B cell (primary cell): ENCODE measurements at regions not wholly inside any gene's neighbourhood (a gene's known extent, or its start where the extent isn't known, plus 50 kb on each side); places are given as distances from the start of the nearest gene placed in this dataset.

Experiments used
- ATAC-seq: fragments of 200-7000 bp; cut with Tn5 transposase; one replicate; pipeline ENCODE4 v1.10.0; 2021; ENCODE audit warnings: low read depth, mild to moderate bottlenecking, moderate number of reproducible peaks, moderate library complexity
- CTCF ChIA-PET: fragments of 350-600 bp; sonication (Branson Sonifier 250); formaldehyde crosslinking; loops from one replicate; lab custom pipeline; 2021; ENCODE audit warnings: antibody characterized with exemption, inconsistent platforms; lab: Charles Lee
- POLR2A ChIA-PET: fragments of 350-600 bp; sonication (Branson Sonifier 250); formaldehyde crosslinking; loops from one replicate; lab custom pipeline; 2021; ENCODE audit warnings: antibody characterized with exemption; lab: Charles Lee
- DNase-seq: peaks from one replicate; pipeline ENCODE4 v3.0.0; 2013
- H2AFZ ChIP-seq: 2 replicates; pipeline ENCODE4 v1.6.1; 2012; ENCODE audit warnings: mild to moderate bottlenecking, low read depth, low read length; ENCODE audit not compliant: insufficient read depth, poor library complexity, severe bottlenecking
- H3K27ac ChIP-seq, 2 donors: 1 replicate in 1 of 2; 2 replicates in 1 of 2; pipeline ENCODE4 v1.5.1; 2012 to 2013; ENCODE audit warnings: low read length in 2 of 2, mild to moderate bottlenecking in 2 of 2, moderate library complexity in 1 of 2
- H3K27me3 ChIP-seq, 4 experiments: fragments of 200-600 bp in 1 of 4; sonication (generic) in 1 of 4; replicated peaks in 1 of 4; 1 replicate in 2 of 4; 2 replicates in 2 of 4; pipeline versions ENCODE4 v1.6.1 to v1.7.0; 2013 to 2016; ENCODE audit warnings: low read length in 3 of 4, mild to moderate bottlenecking in 2 of 4, mixed read lengths in 1 of 4, moderate library complexity in 1 of 4; ENCODE audit not compliant: insufficient read depth in 4 of 4, control insufficient read depth in 3 of 4; ENCODE audit errors: control extremely low read depth in 1 of 4
- H3K36me3 ChIP-seq, 2 experiments: replicated peaks in 1 of 2; 1 replicate in 1 of 2; 2 replicates in 1 of 2; pipeline versions ENCODE4 v1.6.1 to v1.7.1; 2013; ENCODE audit warnings: low read length in 1 of 2; ENCODE audit not compliant: insufficient read depth in 2 of 2, control insufficient read depth in 1 of 2; ENCODE audit errors: control extremely low read depth in 1 of 2, extremely low read depth in 1 of 2
- H3K4me1 ChIP-seq, 2 donors: fragments of 200-600 bp in 1 of 2; sonication (generic) in 1 of 2; 1 replicate in 1 of 2; 2 replicates in 1 of 2; pipeline versions ENCODE4 v1.5.1 to v1.6.1; 2013 to 2017; ENCODE audit warnings: low read length in 2 of 2; ENCODE audit not compliant: control insufficient read depth in 2 of 2, insufficient read depth in 2 of 2
- H3K4me2 ChIP-seq: replicated peaks from 2 replicates; pipeline ENCODE3; 2012; ENCODE audit warnings: mild to moderate bottlenecking, low read depth, low read length; ENCODE audit not compliant: poor library complexity, severe bottlenecking
- H3K4me3 ChIP-seq, 5 experiments: fragments of 200-600 bp in 1 of 5; sonication (generic) in 1 of 5; 1 replicate in 3 of 5; 2 replicates in 2 of 5; pipeline versions ENCODE4 v1.5.1 to v1.7.0; 2011 to 2016; ENCODE audit warnings: low read length in 4 of 5, mild to moderate bottlenecking in 4 of 5, low read depth in 2 of 5, control low read depth in 1 of 5, moderate library complexity in 1 of 5; ENCODE audit not compliant: insufficient read depth in 1 of 5; ENCODE audit errors: control extremely low read depth in 1 of 5, extremely low read depth in 1 of 5
- H3K79me2 ChIP-seq: fragments of 200-600 bp; sonication (generic); one replicate; pipeline ENCODE4 v1.6.0; 2016; ENCODE audit warnings: low read length; ENCODE audit not compliant: control insufficient read depth, insufficient read depth
- H3K9ac ChIP-seq: fragments of 200-600 bp; sonication (generic); 2 replicates; pipeline ENCODE4 v1.6.1; 2017; ENCODE audit warnings: mild to moderate bottlenecking, low read length, moderate library complexity
- H3K9me3 ChIP-seq, 3 donors: one replicate each; pipeline versions ENCODE4 v1.6.1 to v1.7.1; 2013; ENCODE audit warnings: low read length in 2 of 3; ENCODE audit not compliant: control insufficient read depth in 2 of 3, insufficient read depth in 1 of 3; ENCODE audit errors: control extremely low read depth in 1 of 3
- H4K20me1 ChIP-seq: 2 replicates; pipeline ENCODE4 v1.6.0; 2012; ENCODE audit warnings: mild to moderate bottlenecking, low read length; ENCODE audit not compliant: insufficient read depth, control insufficient read depth, poor library complexity, severe bottlenecking
- H3K27ac Mint-ChIP-seq: one replicate; pipeline ENCODE4 v1.8.0; 2021; ENCODE audit warnings: mixed read lengths
- H3K27me3 Mint-ChIP-seq: one replicate; pipeline ENCODE4 v1.8.0; 2021; ENCODE audit warnings: mixed read lengths
- H3K4me1 Mint-ChIP-seq: one replicate; pipeline ENCODE4 v1.8.0; 2021; ENCODE audit warnings: mixed read lengths
- H3K4me3 Mint-ChIP-seq: one replicate; pipeline ENCODE4 v1.8.0; 2021; ENCODE audit warnings: mixed read lengths
- H3K9me3 Mint-ChIP-seq: one replicate; pipeline ENCODE4 v1.8.0; 2022; ENCODE audit warnings: mixed read lengths; ENCODE audit not compliant: insufficient read depth
- EZH2 ChIP-seq: IDR thresholded peaks from 2 replicates; pipeline ENCODE4 v1.6.1; 2012; ENCODE audit warnings: borderline replicate concordance, low read depth, mild to moderate bottlenecking, moderate library complexity, low read length; ENCODE audit not compliant: insufficient read depth, poor library complexity, severe bottlenecking
- WGBS: methylation state at CpG from one replicate; pipeline ENCODE4 v1.1.5; 2013; ENCODE audit warnings: missing lambda C conversion rate; ENCODE audit not compliant: insufficient coverage; 5-methylcytosine and 5-hydroxymethylcytosine counted together
- intact Hi-C: fragments of 100-400 bp; cut with micrococcal nuclease; formaldehyde crosslinking; loops from one replicate; pipeline ENCODE4 v1.10.0; 2022
- TF ChIP-seq, protein P1 (sequence below): fragments of 200-600 bp; IDR thresholded peaks from one replicate; pipeline ENCODE4 v1.8.0; 2022; ENCODE audit warnings: antibody characterized with exemption, mild to moderate bottlenecking

DNA sequence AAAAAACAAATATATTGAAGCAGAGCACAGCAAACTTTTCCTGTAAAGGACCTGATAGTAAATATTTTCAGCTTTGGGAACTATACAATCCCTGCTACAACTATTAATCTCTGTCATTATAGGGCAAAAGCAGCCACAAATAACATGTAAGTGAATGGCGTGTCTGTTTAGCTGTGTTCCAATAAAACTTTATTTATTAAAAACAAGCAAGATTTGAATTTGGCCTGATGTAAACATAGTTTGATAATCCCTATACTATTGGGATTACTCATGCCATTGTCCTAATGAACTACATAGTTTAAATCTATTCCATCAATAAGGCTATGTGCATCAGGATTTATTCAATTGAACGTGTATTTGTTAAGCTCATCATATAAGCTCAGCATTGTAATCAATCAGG, 286.8 kb upstream of the CNTN6 start:
- intact Hi-C loops: no loop called here
- peaks cover 0 to 7% (median 0%) of the 10 kb centered on the region in 3 donors for H3K9me3 ChIP-seq

DNA sequence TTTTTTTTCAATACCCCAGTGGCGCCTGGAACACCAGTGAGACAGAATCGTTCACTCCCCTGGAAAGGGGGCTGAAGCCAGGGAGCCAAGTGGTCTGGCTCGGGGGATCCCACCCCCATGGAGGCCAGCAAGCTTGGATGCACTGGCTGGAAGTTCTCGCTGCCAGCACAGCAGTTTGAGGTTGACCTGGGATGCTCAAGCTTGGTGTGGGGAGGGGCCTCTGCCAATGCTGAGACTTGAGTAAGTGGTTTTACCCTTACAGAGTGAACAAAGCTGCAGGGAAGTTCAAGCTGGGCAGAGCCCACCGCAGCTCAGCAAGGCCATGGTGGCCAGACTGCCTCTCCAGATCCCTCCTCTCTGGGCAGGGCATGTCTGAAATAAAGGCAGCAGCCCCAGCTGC, 276.2 kb upstream of the CNTN6 start:
- no peaks in the 10 kb centered on the region for H3K79me2 ChIP-seq
- no peaks in the 10 kb centered on the region for H3K36me3 ChIP-seq
- Mint-ChIP-seq H3K27me3 (no peaks in the 10 kb centered on the region), H3K27ac (no peak overlapping the region), H3K4me1 (no peaks in the 10 kb centered on the region), H3K4me3 (no peak overlapping the region), H3K9me3 (peaks cover 3% of the 10 kb centered on the region)
- H3K4me3 ChIP-seq: no peak overlapping the region
- H3K9me3 ChIP-seq: peaks cover 2 to 9% (median 3%) of the 10 kb centered on the region in 3 donors
- no peak for ATAC-seq
- TF ChIP-seq, protein P1, sequence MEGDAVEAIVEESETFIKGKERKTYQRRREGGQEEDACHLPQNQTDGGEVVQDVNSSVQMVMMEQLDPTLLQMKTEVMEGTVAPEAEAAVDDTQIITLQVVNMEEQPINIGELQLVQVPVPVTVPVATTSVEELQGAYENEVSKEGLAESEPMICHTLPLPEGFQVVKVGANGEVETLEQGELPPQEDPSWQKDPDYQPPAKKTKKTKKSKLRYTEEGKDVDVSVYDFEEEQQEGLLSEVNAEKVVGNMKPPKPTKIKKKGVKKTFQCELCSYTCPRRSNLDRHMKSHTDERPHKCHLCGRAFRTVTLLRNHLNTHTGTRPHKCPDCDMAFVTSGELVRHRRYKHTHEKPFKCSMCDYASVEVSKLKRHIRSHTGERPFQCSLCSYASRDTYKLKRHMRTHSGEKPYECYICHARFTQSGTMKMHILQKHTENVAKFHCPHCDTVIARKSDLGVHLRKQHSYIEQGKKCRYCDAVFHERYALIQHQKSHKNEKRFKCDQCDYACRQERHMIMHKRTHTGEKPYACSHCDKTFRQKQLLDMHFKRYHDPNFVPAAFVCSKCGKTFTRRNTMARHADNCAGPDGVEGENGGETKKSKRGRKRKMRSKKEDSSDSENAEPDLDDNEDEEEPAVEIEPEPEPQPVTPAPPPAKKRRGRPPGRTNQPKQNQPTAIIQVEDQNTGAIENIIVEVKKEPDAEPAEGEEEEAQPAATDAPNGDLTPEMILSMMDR: no peak
- no peak for TF ChIP-seq EZH2
- H4K20me1 ChIP-seq: no peaks in the 10 kb centered on the region
- no peaks in the 10 kb centered on the region for H3K4me1 ChIP-seq
- H3K9ac ChIP-seq: no peak overlapping the region
- H3K27ac ChIP-seq: no peak overlapping the region
- WGBS: 69% methylated on average over 5 of the region's 5 CpGs
- no peak for DNase-seq
- no peak overlapping the region for H2AFZ ChIP-seq
- ChIA-PET POLR2A (no interaction called here), CTCF (no interaction called here)
- no peaks in the 10 kb centered on the region for H3K27me3 ChIP-seq
- intact Hi-C loops: no loop called here
- H3K4me2 ChIP-seq: no peak overlapping the region

More for the DNA sequence above, 286.8 kb upstream of the CNTN6 start:
- Histone ChIP-seq H3K79me2 (no peaks in the 10 kb centered on the region), H3K9ac (no peak overlapping the region), H2AFZ (no peak overlapping the region), H3K36me3 (no peaks in the 10 kb centered on the region), H3K4me3 (no peak overlapping the region), H3K27ac (no peak overlapping the region), H3K27me3 (no peaks in the 10 kb centered on the region), H4K20me1 (no peaks in the 10 kb centered on the region), H3K4me2 (no peak overlapping the region), H3K4me1 (no peaks in the 10 kb centered on the region)
- POLR2A ChIA-PET: no interaction called here
- no peaks in the 10 kb centered on the region for H3K4me1 Mint-ChIP-seq
- no peaks in the 10 kb centered on the region for H3K27me3 Mint-ChIP-seq
- CTCF ChIA-PET: no interaction called here
- no CpG with 5 or more reads among the region's 2 CpGs for WGBS
- H3K9me3 Mint-ChIP-seq: peaks cover 2% of the 10 kb centered on the region
- DNase-seq: no peak
- no peak for ATAC-seq
- TF ChIP-seq, protein P1: no peak
- TF ChIP-seq EZH2: no peak
- H3K27ac Mint-ChIP-seq: no peak overlapping the region
- no peak overlapping the region for H3K4me3 Mint-ChIP-seq
